Mammary epithelial cell (primary cell): ENCODE measurements at regions not wholly inside any gene's neighbourhood (a gene's known extent, or its start where the extent isn't known, plus 50 kb on each side); places are given as distances from the start of the nearest gene placed in this dataset.

ENCODE experiments used
- CTCF ChIP-seq, 2 donors: IDR thresholded peaks in 1 of 2; conservative IDR thresholded peaks in 1 of 2; 2 replicates each; pipeline ENCODE4 v1.5.1; 2011 to 2012; ENCODE audit warnings: inconsistent platforms in 2 of 2, low read length in 2 of 2, mild to moderate bottlenecking in 2 of 2, control low read depth in 1 of 2, low read depth in 1 of 2; ENCODE audit not compliant: insufficient read depth in 1 of 2; ENCODE audit errors: extremely low read depth in 1 of 2
- EZH2 ChIP-seq: IDR thresholded peaks from 2 replicates; pipeline ENCODE4 v1.6.1; 2012; ENCODE audit warnings: low read length, inconsistent platforms, borderline replicate concordance

- TF ChIP-seq CTCF (conservative IDR thresholded peaks at IDR 0.05 in 1 of 2, IDR thresholded peaks at IDR 0.05 in 1 of 2; ENCODE audit: extremely low read depth in 1 of 2, insufficient read depth in 1 of 2, low read depth in 1 of 2, low read length in 2 of 2): no peak
- TF ChIP-seq EZH2: no peak
These were observed 85.7 kb upstream of the SOX2 start for GRCh38 chr3:181626036-181626435.
